PC-9 (cell line): ENCODE measurements at regions not wholly inside any gene's neighbourhood (a gene's known extent, or its start where the extent isn't known, plus 50 kb on each side); places are given as distances from the start of the nearest gene placed in this dataset.

Experiments
- BruUV-seq: library from RNA; stranded (reverse); fragments of 400-500 nt; replicated peaks from 2 replicates; lab custom pipeline; 2021; lab: Mats Ljungman, UMichigan
- CTCF ChIA-PET: fragments of 300-600 bp; sonication (Branson Sonifier 250); formaldehyde crosslinking; loops from one replicate; lab custom pipeline; 2022; ENCODE audit warnings: antibody characterized with exemption; lab: Charles Lee
- POLR2A ChIA-PET: fragments of 300-600 bp; sonication (Branson Sonifier 250); formaldehyde crosslinking; loops from one replicate; lab custom pipeline; 2022; ENCODE audit warnings: antibody characterized with exemption; ENCODE audit not compliant: unreplicated experiment; lab: Charles Lee
- DNase-seq, 2 experiments: peaks; one replicate each; pipeline versions ENCODE4 v3.0.0 to v3.0.0-alpha.2; 2015 to 2022; ENCODE audit warnings: mixed read lengths in 1 of 2
- H2AFZ ChIP-seq: fragments of 200-600 bp; sonication (generic); 2 replicates; pipeline ENCODE4 v1.8.1; 2017; ENCODE audit warnings: antibody characterized with exemption
- H3F3A ChIP-seq: fragments of 200-600 bp; sonication (generic); 2 replicates; pipeline ENCODE4 v1.8.1; 2017; ENCODE audit warnings: antibody characterized with exemption, mild to moderate bottlenecking, low read depth; ENCODE audit not compliant: insufficient read depth
- H3K27ac ChIP-seq: fragments of 200-600 bp; sonication (generic); 2 replicates; pipeline ENCODE4 v1.6.1; 2016; ENCODE audit warnings: mixed run types
- H3K27me3 ChIP-seq: fragments of 200-600 bp; sonication (generic); 2 replicates; pipeline ENCODE4 v1.6.1; 2016; ENCODE audit warnings: low read depth, mixed run types; ENCODE audit not compliant: insufficient read depth
- H3K36me3 ChIP-seq: fragments of 200-600 bp; sonication (generic); 2 replicates; pipeline ENCODE4 v1.6.1; 2016; ENCODE audit warnings: low read depth, mixed run types
- H3K4me1 ChIP-seq: fragments of 200-600 bp; sonication (generic); replicated peaks from 2 replicates; pipeline ENCODE4 v1.6.1; 2016; ENCODE audit warnings: mixed run types; ENCODE audit not compliant: insufficient read depth
- H3K4me2 ChIP-seq: fragments of 200-600 bp; sonication (generic); 2 replicates; pipeline ENCODE4 v1.6.1; 2017; ENCODE audit warnings: mixed run types
- H3K4me3 ChIP-seq: fragments of 200-600 bp; sonication (generic); 2 replicates; pipeline ENCODE4 v1.6.1; 2016; ENCODE audit warnings: mixed run types
- H3K79me2 ChIP-seq: fragments of 200-600 bp; sonication (generic); 2 replicates; pipeline ENCODE4 v1.6.1; 2017; ENCODE audit warnings: low read depth, mixed run types
- H3K9me2 ChIP-seq: fragments of 200-600 bp; sonication (generic); 2 replicates; pipeline ENCODE4 v1.8.1; 2017; ENCODE audit warnings: mild to moderate bottlenecking; ENCODE audit not compliant: insufficient read depth
- H3K9me3 ChIP-seq: fragments of 200-600 bp; sonication (generic); 2 replicates; pipeline ENCODE4 v1.8.1; 2016; ENCODE audit warnings: low read depth; ENCODE audit not compliant: insufficient read depth
- H4K20me1 ChIP-seq: fragments of 200-600 bp; sonication (generic); 2 replicates; pipeline ENCODE4 v1.8.1; 2017; ENCODE audit not compliant: insufficient read depth
- EZH2 ChIP-seq: fragments of 200-600 bp; sonication (generic); IDR thresholded peaks from 2 replicates; pipeline ENCODE4 v1.8.0; 2017; ENCODE audit warnings: antibody characterized with exemption, low read depth
- intact Hi-C: fragments of 100-400 bp; cut with micrococcal nuclease; formaldehyde crosslinking; loops from one replicate; pipeline ENCODE4 v1.10.0; 2022; ENCODE audit not compliant: unreplicated experiment
- TF ChIP-seq, protein P1 (sequence below): fragments of 200-600 bp; sonication (generic); conservative IDR thresholded peaks from 2 replicates; pipeline ENCODE4 v1.6.1; 2017; ENCODE audit warnings: mixed run types, antibody characterized with exemption, mild to moderate bottlenecking, moderate library complexity

DNA sequence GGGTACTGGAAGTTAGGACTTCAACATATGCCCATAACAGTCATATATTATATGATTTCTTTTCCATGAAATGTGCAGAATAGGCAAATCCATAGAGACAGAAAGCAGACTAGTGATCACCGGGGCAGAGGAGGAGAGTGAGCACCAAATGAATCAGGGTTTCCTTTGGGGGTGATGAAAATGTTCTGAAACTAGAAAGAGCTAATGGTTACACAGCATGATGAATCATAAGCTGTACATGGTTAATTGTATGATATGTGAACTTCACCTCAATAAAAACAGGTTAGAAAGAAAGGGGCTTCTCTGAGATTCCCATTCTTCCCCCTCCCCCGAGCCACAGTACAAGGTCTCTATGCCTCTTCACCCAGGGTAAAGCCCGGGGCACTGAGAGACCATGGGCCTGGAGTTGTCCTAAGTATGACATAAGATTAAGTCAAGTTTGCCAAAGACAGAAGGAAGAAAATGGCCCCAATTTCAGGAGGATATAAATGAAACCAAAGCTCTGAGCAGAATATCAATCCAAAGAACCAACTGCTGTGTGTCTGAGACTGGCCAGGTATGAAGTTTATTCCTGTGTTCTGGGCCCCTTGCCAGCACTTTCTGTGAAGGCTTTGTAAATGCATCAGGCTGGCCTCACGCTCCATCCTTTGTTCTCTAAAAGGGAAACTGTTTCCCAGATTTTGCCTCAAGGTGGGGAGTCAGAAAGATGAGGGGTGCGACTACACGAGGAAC is 243.8 kb downstream of the CDK5RAP2 start:
- TF ChIP-seq, protein P1, sequence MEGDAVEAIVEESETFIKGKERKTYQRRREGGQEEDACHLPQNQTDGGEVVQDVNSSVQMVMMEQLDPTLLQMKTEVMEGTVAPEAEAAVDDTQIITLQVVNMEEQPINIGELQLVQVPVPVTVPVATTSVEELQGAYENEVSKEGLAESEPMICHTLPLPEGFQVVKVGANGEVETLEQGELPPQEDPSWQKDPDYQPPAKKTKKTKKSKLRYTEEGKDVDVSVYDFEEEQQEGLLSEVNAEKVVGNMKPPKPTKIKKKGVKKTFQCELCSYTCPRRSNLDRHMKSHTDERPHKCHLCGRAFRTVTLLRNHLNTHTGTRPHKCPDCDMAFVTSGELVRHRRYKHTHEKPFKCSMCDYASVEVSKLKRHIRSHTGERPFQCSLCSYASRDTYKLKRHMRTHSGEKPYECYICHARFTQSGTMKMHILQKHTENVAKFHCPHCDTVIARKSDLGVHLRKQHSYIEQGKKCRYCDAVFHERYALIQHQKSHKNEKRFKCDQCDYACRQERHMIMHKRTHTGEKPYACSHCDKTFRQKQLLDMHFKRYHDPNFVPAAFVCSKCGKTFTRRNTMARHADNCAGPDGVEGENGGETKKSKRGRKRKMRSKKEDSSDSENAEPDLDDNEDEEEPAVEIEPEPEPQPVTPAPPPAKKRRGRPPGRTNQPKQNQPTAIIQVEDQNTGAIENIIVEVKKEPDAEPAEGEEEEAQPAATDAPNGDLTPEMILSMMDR = no peak
- TF ChIP-seq EZH2 = no peak
- no peak for DNase-seq
- H3K36me3 ChIP-seq = no peaks in the 10 kb centered on the region
- intact Hi-C loops = no loop called here
- no peak overlapping the region for H3K4me2 ChIP-seq
- ChIA-PET CTCF (no interaction called here), POLR2A (no interaction called here)
- no peaks in the 10 kb centered on the region for H4K20me1 ChIP-seq
- BruUV-seq = no TSS peak
- no peak overlapping the region for H3K27ac ChIP-seq
- H3K4me1 ChIP-seq = no peaks in the 10 kb centered on the region
- no peaks in the 10 kb centered on the region for H3K9me3 ChIP-seq
- peaks cover 66% of the 10 kb centered on the region for H3K27me3 ChIP-seq
- H2AFZ ChIP-seq = no peak overlapping the region
- H3F3A ChIP-seq = no peaks in the 10 kb centered on the region
- no peaks in the 10 kb centered on the region for H3K79me2 ChIP-seq
- no peaks in the 10 kb centered on the region for H3K9me2 ChIP-seq
- H3K4me3 ChIP-seq = no peak overlapping the region

DNA sequence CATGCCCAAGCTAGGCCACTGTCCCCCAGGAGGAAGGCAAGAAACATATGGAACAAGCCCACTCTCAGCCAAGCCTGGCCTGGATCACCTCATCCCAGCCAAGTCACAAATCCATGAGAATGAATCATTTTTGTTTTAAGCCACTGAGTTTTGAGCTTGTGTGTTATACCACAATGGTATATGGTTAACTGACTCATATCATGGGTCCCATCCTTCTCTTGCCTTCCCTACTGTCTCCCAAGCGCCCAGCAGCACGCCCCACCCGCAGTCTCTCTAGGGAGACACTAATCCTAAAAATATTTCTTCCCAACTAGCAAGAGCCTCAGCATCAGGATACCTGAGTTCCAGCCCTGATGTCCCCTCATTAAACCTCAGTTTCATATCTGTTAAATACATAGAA is 248.1 kb downstream of the CDK5RAP2 start:
- peaks cover 66% of the 10 kb centered on the region for H3K27me3 ChIP-seq
- intact Hi-C loops = no loop called here
- no TSS peak for BruUV-seq
- ChIA-PET CTCF (no interaction called here), POLR2A (interaction anchor here (0.6 kb wide), 1 partner anchor 91 kb away, joined by 10 read pairs; no protein-coding TSS in a partner anchor)
- H3F3A ChIP-seq = no peaks in the 10 kb centered on the region
- H3K9me2 ChIP-seq = no peaks in the 10 kb centered on the region
- no peak for DNase-seq
- H3K36me3 ChIP-seq = no peaks in the 10 kb centered on the region
- TF ChIP-seq, protein P1 = no peak
- no peak for TF ChIP-seq EZH2
- no peak overlapping the region for H2AFZ ChIP-seq
- H3K4me3 ChIP-seq = no peak overlapping the region
- no peaks in the 10 kb centered on the region for H4K20me1 ChIP-seq
- H3K9me3 ChIP-seq = no peaks in the 10 kb centered on the region
- H3K27ac ChIP-seq = no peak overlapping the region
- no peaks in the 10 kb centered on the region for H3K4me1 ChIP-seq
- no peaks in the 10 kb centered on the region for H3K79me2 ChIP-seq
- H3K4me2 ChIP-seq = no peak overlapping the region

DNA sequence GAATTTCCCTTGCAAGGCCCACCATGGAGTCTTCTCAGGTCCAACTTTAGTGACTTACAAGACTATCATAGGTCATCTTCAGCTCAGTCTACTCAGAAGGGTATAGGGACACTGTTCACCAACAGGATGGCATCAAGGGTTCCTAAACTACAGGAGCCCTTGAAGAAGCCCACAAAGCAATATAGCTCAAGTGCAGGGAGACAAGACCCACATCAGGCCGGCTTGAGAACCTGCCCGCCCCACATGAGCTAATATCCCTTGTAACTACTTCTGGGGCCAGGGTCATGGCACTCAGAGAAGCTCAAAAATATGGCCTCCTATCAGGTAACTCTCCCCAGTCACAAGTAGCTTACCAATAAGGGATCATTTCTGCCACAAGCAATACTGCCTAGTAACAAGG is 249.9 kb downstream of the CDK5RAP2 start:
- H2AFZ ChIP-seq = no peak overlapping the region
- CTCF ChIA-PET = no interaction called here
- no TSS peak for BruUV-seq
- H3K36me3 ChIP-seq = no peaks in the 10 kb centered on the region
- intact Hi-C loops = no loop called here
- H3K27me3 ChIP-seq = peaks cover 58% of the 10 kb centered on the region
- H3K4me3 ChIP-seq = no peak overlapping the region
- POLR2A ChIA-PET = no interaction called here
- no peaks in the 10 kb centered on the region for H3K79me2 ChIP-seq
- H3K4me2 ChIP-seq = no peak overlapping the region
- H3K9me2 ChIP-seq = no peaks in the 10 kb centered on the region
- H3K9me3 ChIP-seq = no peaks in the 10 kb centered on the region
- TF ChIP-seq EZH2 = no peak
- TF ChIP-seq, protein P1 = no peak
- no peak overlapping the region for H3K27ac ChIP-seq
- H4K20me1 ChIP-seq = no peaks in the 10 kb centered on the region
- no peak for DNase-seq
- no peaks in the 10 kb centered on the region for H3F3A ChIP-seq
- H3K4me1 ChIP-seq = no peaks in the 10 kb centered on the region
